Neural cell (in vitro differentiated cells): ENCODE measurements at regions not wholly inside any gene's neighbourhood (a gene's known extent, or its start where the extent isn't known, plus 50 kb on each side); places are given as distances from the start of the nearest gene placed in this dataset.

Experiments used
- EP300 ChIP-seq: fragments of 450-650 bp; conservative IDR thresholded peaks from 2 replicates; pipeline ENCODE4 v1.6.1; 2014; ENCODE audit warnings: antibody characterized with exemption, mild to moderate bottlenecking, moderate library complexity; ENCODE audit not compliant: poor library complexity, severe bottlenecking
- EZH2 ChIP-seq: fragments of 200-600, 300-800 bp; shearing (Covaris generic), sonication (generic); IDR thresholded peaks from 2 replicates; pipeline ENCODE4 v1.6.1; 2014; ENCODE audit warnings: antibody characterized with exemption, low read length, borderline replicate concordance, mild to moderate bottlenecking; ENCODE audit not compliant: insufficient read depth, poor library complexity, severe bottlenecking
- MXI1 ChIP-seq: fragments of 450-650 bp; conservative IDR thresholded peaks from 2 replicates; pipeline ENCODE4 v1.6.1; 2014; ENCODE audit warnings: antibody characterized with exemption, mild to moderate bottlenecking; ENCODE audit not compliant: poor library complexity, severe bottlenecking
- POLR2AphosphoS5 ChIP-seq: IDR thresholded peaks from 2 replicates; pipeline ENCODE4 v1.6.1; 2012
- TAF1 ChIP-seq: IDR thresholded peaks from 2 replicates; pipeline ENCODE4 v1.6.1; 2012; ENCODE audit warnings: low read depth
- TF ChIP-seq, protein P1 (sequence below): fragments of 450-650 bp; IDR thresholded peaks from 2 replicates; pipeline ENCODE4 v1.5.1; 2014; ENCODE audit warnings: antibody characterized with exemption, mild to moderate bottlenecking, moderate library complexity; ENCODE audit not compliant: poor library complexity, severe bottlenecking

DNA sequence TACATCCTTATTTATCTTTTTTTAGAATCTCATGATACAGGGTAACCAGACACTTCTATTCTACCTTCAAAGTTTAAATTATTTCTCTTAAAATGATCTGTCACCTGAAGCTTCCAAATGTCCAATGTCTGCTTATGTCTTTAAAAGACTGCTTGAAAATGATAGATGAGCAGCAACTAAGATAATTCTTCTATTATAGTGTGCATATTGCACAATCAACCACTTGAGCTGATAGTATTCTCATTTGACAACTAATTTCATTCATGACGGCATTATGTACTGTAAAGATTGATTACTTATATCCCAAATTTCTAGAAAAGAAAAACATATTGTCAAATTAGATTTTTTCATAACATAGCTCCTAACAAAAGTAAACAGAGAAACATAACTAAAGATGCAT, 1478.2 kb upstream of the MIR17HG start:
- TF ChIP-seq, protein P1, sequence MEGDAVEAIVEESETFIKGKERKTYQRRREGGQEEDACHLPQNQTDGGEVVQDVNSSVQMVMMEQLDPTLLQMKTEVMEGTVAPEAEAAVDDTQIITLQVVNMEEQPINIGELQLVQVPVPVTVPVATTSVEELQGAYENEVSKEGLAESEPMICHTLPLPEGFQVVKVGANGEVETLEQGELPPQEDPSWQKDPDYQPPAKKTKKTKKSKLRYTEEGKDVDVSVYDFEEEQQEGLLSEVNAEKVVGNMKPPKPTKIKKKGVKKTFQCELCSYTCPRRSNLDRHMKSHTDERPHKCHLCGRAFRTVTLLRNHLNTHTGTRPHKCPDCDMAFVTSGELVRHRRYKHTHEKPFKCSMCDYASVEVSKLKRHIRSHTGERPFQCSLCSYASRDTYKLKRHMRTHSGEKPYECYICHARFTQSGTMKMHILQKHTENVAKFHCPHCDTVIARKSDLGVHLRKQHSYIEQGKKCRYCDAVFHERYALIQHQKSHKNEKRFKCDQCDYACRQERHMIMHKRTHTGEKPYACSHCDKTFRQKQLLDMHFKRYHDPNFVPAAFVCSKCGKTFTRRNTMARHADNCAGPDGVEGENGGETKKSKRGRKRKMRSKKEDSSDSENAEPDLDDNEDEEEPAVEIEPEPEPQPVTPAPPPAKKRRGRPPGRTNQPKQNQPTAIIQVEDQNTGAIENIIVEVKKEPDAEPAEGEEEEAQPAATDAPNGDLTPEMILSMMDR, result no peak
- TF ChIP-seq EP300 (no peak), EZH2 (no peak), MXI1 (no peak), POLR2AphosphoS5 (no peak), TAF1 (no peak)
